IMR-90 (cell line): ENCODE measurements at regions not wholly inside any gene's neighbourhood (a gene's known extent, or its start where the extent isn't known, plus 50 kb on each side); places are given as distances from the start of the nearest gene placed in this dataset.

ENCODE experiments used
- ATAC-seq: fragments of 200-7000 bp; cut with Tn5 transposase; 2 replicates; pipeline ENCODE4 v1.9.1; 2020; ENCODE audit warnings: low read depth, mild to moderate bottlenecking, moderate library complexity
- BruUV-seq: library from RNA; stranded (reverse); fragments of 400-500 nt; replicated peaks from 2 replicates; lab custom pipeline; 2021; lab: Mats Ljungman, UMichigan
- CTCF ChIA-PET: fragments of 300-600 bp; formaldehyde crosslinking; extraction: SDS; loops from one replicate; lab custom pipeline; 2021; ENCODE audit warnings: antibody characterized with exemption; lab: Yijun Ruan, JAX
- POLR2A ChIA-PET: fragments of 300-600 bp; sonication (Branson Sonifier 250); formaldehyde crosslinking; loops from one replicate; lab custom pipeline; 2022; ENCODE audit warnings: antibody characterized with exemption; ENCODE audit not compliant: unreplicated experiment; lab: Charles Lee
- DNase-seq: peaks from one replicate; pipeline ENCODE4 v3.0.0; 2013
- H2AFZ ChIP-seq: replicated peaks from 2 replicates; pipeline ENCODE3; 2013; ENCODE audit warnings: low read length, mild to moderate bottlenecking; ENCODE audit not compliant: poor library complexity
- H2AK5ac ChIP-seq: 2 replicates; pipeline ENCODE4 v1.6.1; 2013; ENCODE audit warnings: low read depth, low read length, inconsistent platforms
- H2AK9ac ChIP-seq: replicated peaks from 2 replicates; pipeline ENCODE3; 2013; ENCODE audit warnings: mild to moderate bottlenecking, low read depth, low read length, moderate library complexity; ENCODE audit not compliant: poor library complexity
- H2BK120ac ChIP-seq: 2 replicates; pipeline ENCODE4 v1.6.1; 2013; ENCODE audit warnings: low read depth, low read length, inconsistent platforms
- H2BK15ac ChIP-seq: 3 replicates; pipeline ENCODE4 v1.6.1; 2013; ENCODE audit warnings: low read depth, low read length, inconsistent platforms
- H2BK20ac ChIP-seq: 2 replicates; pipeline ENCODE4 v1.6.1; 2013; ENCODE audit warnings: low read depth, mild to moderate bottlenecking, inconsistent platforms, low read length, moderate library complexity
- H2BK5ac ChIP-seq: 2 replicates; pipeline ENCODE4 v1.6.1; 2013; ENCODE audit warnings: mild to moderate bottlenecking, low read depth, low read length, inconsistent platforms; ENCODE audit not compliant: poor library complexity, severe bottlenecking
- H3K14ac ChIP-seq: replicated peaks from 2 replicates; pipeline ENCODE4 v1.6.1; 2013; ENCODE audit warnings: low read depth, low read length, inconsistent platforms
- H3K18ac ChIP-seq: 2 replicates; pipeline ENCODE4 v1.6.1; 2013; ENCODE audit warnings: low read depth, low read length, control low read depth
- H3K23ac ChIP-seq: 2 replicates; pipeline ENCODE4 v1.6.1; 2013; ENCODE audit warnings: low read depth, low read length, inconsistent platforms
- H3K27ac ChIP-seq: 2 replicates; pipeline ENCODE4 v1.5.1; 2013; ENCODE audit warnings: mild to moderate bottlenecking, control low read depth, low read length; ENCODE audit not compliant: insufficient read depth
- H3K27me3 ChIP-seq: 2 replicates; pipeline ENCODE4 v1.6.1; 2013; ENCODE audit warnings: low read length; ENCODE audit not compliant: control insufficient read depth, insufficient read depth
- H3K36me3 ChIP-seq: 2 replicates; pipeline ENCODE4 v1.6.1; 2013; ENCODE audit warnings: low read length, mixed read lengths; ENCODE audit not compliant: control insufficient read depth, insufficient read depth
- H3K4ac ChIP-seq: 2 replicates; pipeline ENCODE4 v1.6.1; 2013; ENCODE audit warnings: low read depth, low read length, inconsistent platforms
- H3K4me1 ChIP-seq: 2 replicates; pipeline ENCODE4 v1.6.1; 2013; ENCODE audit warnings: low read length, mixed read lengths; ENCODE audit not compliant: control insufficient read depth, insufficient read depth
- H3K4me2 ChIP-seq: 2 replicates; pipeline ENCODE4 v1.6.1; 2013; ENCODE audit warnings: low read depth, mild to moderate bottlenecking, control low read depth, low read length, moderate library complexity
- H3K4me3 ChIP-seq: 2 replicates; pipeline ENCODE4 v1.5.1; 2013; ENCODE audit warnings: low read depth, mild to moderate bottlenecking, control low read depth, low read length, moderate library complexity; ENCODE audit not compliant: insufficient read depth
- H3K56ac ChIP-seq: 2 replicates; pipeline ENCODE4 v1.6.1; 2013; ENCODE audit warnings: low read length, inconsistent platforms; ENCODE audit not compliant: insufficient read depth; ENCODE audit errors: extremely low read depth
- H3K79me1 ChIP-seq, 2 experiments: 2 replicates each; pipeline ENCODE4 v1.6.1; 2013; ENCODE audit warnings: low read length in 2 of 2, inconsistent platforms in 1 of 2, low read depth in 1 of 2
- H3K9ac ChIP-seq: 2 replicates; pipeline ENCODE4 v1.6.1; 2013; ENCODE audit warnings: low read depth, low read length, control low read depth
- H3K9me1 ChIP-seq: 2 replicates; pipeline ENCODE4 v1.6.1; 2013; ENCODE audit warnings: low read length, inconsistent platforms; ENCODE audit not compliant: insufficient read depth
- H3K9me3 ChIP-seq: 2 replicates; pipeline ENCODE4 v1.6.1; 2013; ENCODE audit warnings: low read length; ENCODE audit not compliant: control insufficient read depth, insufficient read depth
- H4K20me1 ChIP-seq: 2 replicates; pipeline ENCODE4 v1.6.1; 2013; ENCODE audit warnings: low read length, inconsistent platforms; ENCODE audit not compliant: insufficient read depth
- H4K5ac ChIP-seq: 2 replicates; pipeline ENCODE4 v1.6.1; 2013; ENCODE audit warnings: mild to moderate bottlenecking, low read depth, low read length, control low read depth
- H4K8ac ChIP-seq, 2 experiments: 2 replicates each; pipeline ENCODE4 v1.6.1; 2013; ENCODE audit warnings: low read depth in 2 of 2, low read length in 2 of 2, control low read depth in 1 of 2, inconsistent platforms in 1 of 2
- H4K91ac ChIP-seq: 2 replicates; pipeline ENCODE4 v1.6.1; 2013; ENCODE audit warnings: low read depth, low read length, inconsistent platforms; ENCODE audit not compliant: insufficient read depth
- BHLHE40 ChIP-seq: fragments of 150-350 bp; IDR thresholded peaks from 2 replicates; pipeline ENCODE4 v1.6.1; 2016; ENCODE audit warnings: mild to moderate bottlenecking, low read depth, low read length
- CHD1 ChIP-seq: IDR thresholded peaks from 2 replicates; pipeline ENCODE4 v1.6.1; 2012; ENCODE audit warnings: low read depth, low read length, improper control_type of control experiment
- ELK1 ChIP-seq: fragments of 150-350 bp; IDR thresholded peaks from 2 replicates; pipeline ENCODE4 v1.6.1; 2016; ENCODE audit warnings: low read depth, mild to moderate bottlenecking, low read length, moderate library complexity, borderline replicate concordance
- MAFK ChIP-seq: IDR thresholded peaks from 2 replicates; pipeline ENCODE4 v1.6.1; 2012; ENCODE audit warnings: low read depth, low read length, improper control_type of control experiment
- MAZ ChIP-seq: IDR thresholded peaks from 2 replicates; pipeline ENCODE4 v1.6.1; 2012; ENCODE audit warnings: low read depth, mild to moderate bottlenecking, low read length, improper control_type of control experiment, moderate library complexity, borderline replicate concordance
- MXI1 ChIP-seq: IDR thresholded peaks from 2 replicates; pipeline ENCODE4 v1.6.1; 2012; ENCODE audit warnings: low read depth, mild to moderate bottlenecking, low read length, moderate library complexity, borderline replicate concordance
- NFE2L2 ChIP-seq: fragments of 150-350 bp; IDR thresholded peaks from 2 replicates; pipeline ENCODE4 v1.6.1; 2016; ENCODE audit warnings: low read depth, mild to moderate bottlenecking, low read length
- POLR2A ChIP-seq: IDR thresholded peaks from 2 replicates; pipeline ENCODE4 v1.6.1; 2012; ENCODE audit warnings: mild to moderate bottlenecking, low read depth, low read length
- RAD21 ChIP-seq: IDR thresholded peaks from 2 replicates; pipeline ENCODE4 v1.6.1; 2012; ENCODE audit warnings: low read length, improper control_type of control experiment
- RCOR1 ChIP-seq: IDR thresholded peaks from 2 replicates; pipeline ENCODE4 v1.6.1; 2012; ENCODE audit warnings: mild to moderate bottlenecking, low read length, improper control_type of control experiment; ENCODE audit not compliant: insufficient replicate concordance
- SMC3 ChIP-seq: fragments of 150-350 bp; IDR thresholded peaks from 2 replicates; pipeline ENCODE4 v1.6.1; 2016; ENCODE audit warnings: low read depth, mild to moderate bottlenecking, antibody characterized with exemption, low read length, moderate library complexity
- WGBS, 2 experiments: methylation state at CpG; one replicate each; pipeline versions ENCODE4 v1.1.5 to v1.1.7; 2013; ENCODE audit warnings: missing lambda C conversion rate in 2 of 2; ENCODE audit not compliant: insufficient read length in 1 of 2; ENCODE audit errors: extremely low coverage in 2 of 2; 5-methylcytosine and 5-hydroxymethylcytosine counted together
- dilution Hi-C: fragments of 300-500 bp; cut with HindIII; formaldehyde crosslinking; loops from one replicate; pipeline ENCODE4 v1.14.3; 2018; ENCODE audit warnings: low sequenced_read_pairs; ENCODE audit not compliant: unreplicated experiment
- in situ Hi-C: fragments of 300-500 bp; cut with MboI; formaldehyde crosslinking; loops from 3 replicates; pipeline ENCODE4 v1.14.3; 2019; ENCODE audit warnings: low sequenced_read_pairs, inconsistent platforms, mixed read lengths
- intact Hi-C: fragments of 100-400 bp; cut with micrococcal nuclease; formaldehyde crosslinking; loops from 2 replicates; pipeline ENCODE4 v1.10.0; 2022

- no peak overlapping the region for H2BK5ac ChIP-seq
- no peak overlapping the region for H3K4me3 ChIP-seq
- in situ Hi-C loops (no loop called here), intact Hi-C loops (no loop called here), dilution Hi-C loops (no loop called here)
- H3K4me2 ChIP-seq = no peak overlapping the region
- 100% methylated on average over 1 of the region's 2 CpGs; no CpG with 5 or more reads in 1 of the 2 experiments for WGBS, 2 experiments
- H3K56ac ChIP-seq = no peak overlapping the region
- no peak overlapping the region for H3K14ac ChIP-seq
- no peak overlapping the region for H3K27ac ChIP-seq
- no peak overlapping the region for H4K5ac ChIP-seq
- no peaks in the 10 kb centered on the region for H3K79me1 ChIP-seq
- no peak overlapping the region for H2BK15ac ChIP-seq
- H4K8ac ChIP-seq = no peak overlapping the region
- BruUV-seq = no TSS peak
- ChIA-PET CTCF (no interaction called here), POLR2A (no interaction called here)
- no peaks in the 10 kb centered on the region for H3K9me1 ChIP-seq
- no peaks in the 10 kb centered on the region for H3K27me3 ChIP-seq
- no peak overlapping the region for H2AFZ ChIP-seq
- no peaks in the 10 kb centered on the region for H4K20me1 ChIP-seq
- H3K4ac ChIP-seq = no peak overlapping the region
- peaks cover 33% of the 10 kb centered on the region for H3K9me3 ChIP-seq
- no peaks in the 10 kb centered on the region; the same call in 1 of the 2 replicates for H3K4me1 ChIP-seq
- H3K36me3 ChIP-seq = no peaks in the 10 kb centered on the region
- H2BK20ac ChIP-seq = no peak overlapping the region
- no peak overlapping the region for H3K9ac ChIP-seq
- TF ChIP-seq MAZ (no peak), BHLHE40 (no peak), MXI1 (no peak), RCOR1 (no peak), SMC3 (no peak), POLR2A (no peak), NFE2L2 (no peak), CHD1 (no peak), RAD21 (no peak), MAFK (no peak), ELK1 (no peak)
- no peak overlapping the region for H3K23ac ChIP-seq
- H2AK9ac ChIP-seq = no peak overlapping the region
- DNase-seq (no peak), ATAC-seq (no peak)
- no peak overlapping the region for H2AK5ac ChIP-seq
- no peak overlapping the region for H3K18ac ChIP-seq
- no peak overlapping the region for H2BK120ac ChIP-seq
- no peak overlapping the region for H4K91ac ChIP-seq
These were observed 150.6 kb downstream of the ERMARD start for GRCh38 chr6:169902070-169902469.
